ENCODE measurements at regions not wholly inside any gene's neighbourhood (a gene's known extent, or its start where the extent isn't known, plus 50 kb on each side); places are given as distances from the start of the nearest gene placed in this dataset.

- ATAC-seq (ENCODE audit: low FRiP score in 2 of 2) (no peak), DNase-seq (peak in 1 of 2 donors; percentile 56)
- no peaks in the 10 kb centered on the region for H3K27me3 ChIP-seq
- H3K27ac ChIP-seq = no peak overlapping the region
- no peaks in the 10 kb centered on the region for H3K4me1 ChIP-seq
- 52 to 68% methylated on average over 5 to 8 of the region's 8 CpGs for WGBS, 2 donors
- H3K4me3 ChIP-seq = no peak overlapping the region
- H3K36me3 ChIP-seq = no peaks in the 10 kb centered on the region
- H3K9me3 ChIP-seq = no peaks in the 10 kb centered on the region
- TF ChIP-seq POLR2AphosphoS5 (IDR thresholded peaks at IDR 0.05) (no peak), POLR2A (IDR thresholded peaks at IDR 0.05) (no peak), EP300 (IDR thresholded peaks at IDR 0.05) (no peak)
- TF ChIP-seq, protein P1, sequence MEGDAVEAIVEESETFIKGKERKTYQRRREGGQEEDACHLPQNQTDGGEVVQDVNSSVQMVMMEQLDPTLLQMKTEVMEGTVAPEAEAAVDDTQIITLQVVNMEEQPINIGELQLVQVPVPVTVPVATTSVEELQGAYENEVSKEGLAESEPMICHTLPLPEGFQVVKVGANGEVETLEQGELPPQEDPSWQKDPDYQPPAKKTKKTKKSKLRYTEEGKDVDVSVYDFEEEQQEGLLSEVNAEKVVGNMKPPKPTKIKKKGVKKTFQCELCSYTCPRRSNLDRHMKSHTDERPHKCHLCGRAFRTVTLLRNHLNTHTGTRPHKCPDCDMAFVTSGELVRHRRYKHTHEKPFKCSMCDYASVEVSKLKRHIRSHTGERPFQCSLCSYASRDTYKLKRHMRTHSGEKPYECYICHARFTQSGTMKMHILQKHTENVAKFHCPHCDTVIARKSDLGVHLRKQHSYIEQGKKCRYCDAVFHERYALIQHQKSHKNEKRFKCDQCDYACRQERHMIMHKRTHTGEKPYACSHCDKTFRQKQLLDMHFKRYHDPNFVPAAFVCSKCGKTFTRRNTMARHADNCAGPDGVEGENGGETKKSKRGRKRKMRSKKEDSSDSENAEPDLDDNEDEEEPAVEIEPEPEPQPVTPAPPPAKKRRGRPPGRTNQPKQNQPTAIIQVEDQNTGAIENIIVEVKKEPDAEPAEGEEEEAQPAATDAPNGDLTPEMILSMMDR (IDR thresholded peaks at IDR 0.05) = no peak
These were observed 154.2 kb upstream of the MYL2 start for GRCh38 chr12:111074559-111074958.

DNA sequence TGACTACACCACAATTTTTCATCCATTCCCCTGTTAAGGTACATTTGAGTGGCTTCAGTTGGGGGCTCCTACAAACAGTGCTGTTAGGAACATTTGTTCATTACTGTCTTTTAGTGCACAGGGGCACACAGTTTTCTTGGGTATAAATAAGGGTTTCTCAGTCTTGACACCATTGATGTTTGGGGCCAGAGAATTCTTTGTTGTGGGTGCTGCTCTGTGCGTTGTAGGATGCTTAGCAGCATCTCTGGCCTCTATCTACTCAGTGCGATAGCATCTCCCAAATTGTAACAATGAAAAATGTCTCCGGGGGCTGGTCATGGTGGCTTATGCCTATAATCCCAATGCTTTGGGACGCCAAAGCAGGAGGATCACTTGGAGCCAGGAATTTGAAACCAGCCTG is 153.0 kb upstream of the MYL2 start:
- H3K27me3 ChIP-seq = no peaks in the 10 kb centered on the region
- no peaks in the 10 kb centered on the region for H3K4me1 ChIP-seq
- ATAC-seq (ENCODE audit: low FRiP score in 2 of 2) (no peak), DNase-seq (no peak)
- H3K36me3 ChIP-seq = no peaks in the 10 kb centered on the region
- H3K9me3 ChIP-seq = no peaks in the 10 kb centered on the region
- no peak overlapping the region for H3K27ac ChIP-seq
- no peak overlapping the region for H3K4me3 ChIP-seq
- TF ChIP-seq, protein P1 (IDR thresholded peaks at IDR 0.05) = no peak
- TF ChIP-seq EP300 (IDR thresholded peaks at IDR 0.05) (no peak), POLR2AphosphoS5 (IDR thresholded peaks at IDR 0.05) (no peak), POLR2A (IDR thresholded peaks at IDR 0.05) (no peak)
- WGBS, 2 donors = 81 to 97% methylated on average over 4 of the region's 4 CpGs

- Histone ChIP-seq H3K27me3 (no peaks in the 10 kb centered on the region), H3K36me3 (no peaks in the 10 kb centered on the region), H3K27ac (no peak overlapping the region), H3K4me3 (no peak overlapping the region), H3K4me1 (no peaks in the 10 kb centered on the region), H3K9me3 (no peaks in the 10 kb centered on the region)
- ATAC-seq (ENCODE audit: low FRiP score in 2 of 2) (no peak), DNase-seq (no peak)
- no peak for TF ChIP-seq EP300 (IDR thresholded peaks at IDR 0.05)
- TF ChIP-seq, protein P1 (IDR thresholded peaks at IDR 0.05) = no peak
- no peak for TF ChIP-seq POLR2A (IDR thresholded peaks at IDR 0.05)
- no peak for TF ChIP-seq POLR2AphosphoS5 (IDR thresholded peaks at IDR 0.05)
These were observed 151.9 kb upstream of the MYL2 start for GRCh38 chr12:111072299-111072698.

- WGBS, 2 donors = 82 to 88% methylated on average over 2 to 4 of the region's 4 CpGs
- no peak for DNase-seq
- Histone ChIP-seq H3K4me3 (no peak overlapping the region), H3K36me3 (no peaks in the 10 kb centered on the region), H3K27ac (no peak overlapping the region), H3K9me3 (no peaks in the 10 kb centered on the region), H3K27me3 (no peaks in the 10 kb centered on the region), H3K4me1 (no peaks in the 10 kb centered on the region)
- ATAC-seq (ENCODE audit: low FRiP score in 2 of 2) = no peak
- TF ChIP-seq POLR2AphosphoS5 (IDR thresholded peaks at IDR 0.05) = no peak
- TF ChIP-seq, protein P1 (IDR thresholded peaks at IDR 0.05) = no peak
- TF ChIP-seq EP300 (IDR thresholded peaks at IDR 0.05) = no peak
- no peak for TF ChIP-seq POLR2A (IDR thresholded peaks at IDR 0.05)
These were observed 149.5 kb upstream of the MYL2 start for GRCh38 chr12:111069886-111070285.

GRCh38 chr12:111068290-111068689 is 147.9 kb upstream of the MYL2 start:
- Histone ChIP-seq H3K4me3 (no peak overlapping the region), H3K9me3 (no peaks in the 10 kb centered on the region), H3K4me1 (no peaks in the 10 kb centered on the region), H3K27ac (no peak overlapping the region), H3K27me3 (no peaks in the 10 kb centered on the region), H3K36me3 (no peaks in the 10 kb centered on the region)
- DNase-seq (no peak), ATAC-seq (ENCODE audit: low FRiP score in 2 of 2) (no peak)
- no peak for TF ChIP-seq EP300 (IDR thresholded peaks at IDR 0.05)
- no peak for TF ChIP-seq POLR2A (IDR thresholded peaks at IDR 0.05)
- no peak for TF ChIP-seq POLR2AphosphoS5 (IDR thresholded peaks at IDR 0.05)
- TF ChIP-seq, protein P1 (IDR thresholded peaks at IDR 0.05) = no peak
- 44 to 50% methylated on average over 14 to 15 of the region's 15 CpGs for whole genome bisulfite sequencing, 2 donors
